ENCODE measurements at regions not wholly inside any gene's neighbourhood (a gene's known extent, or its start where the extent isn't known, plus 50 kb on each side); places are given as distances from the start of the nearest gene placed in this dataset.
"Not testable (repeated sequence)": the region's sequence is repeated elsewhere in the genome, so short reads cannot be mapped to it uniquely, and the experiment has no call there.

DNA sequence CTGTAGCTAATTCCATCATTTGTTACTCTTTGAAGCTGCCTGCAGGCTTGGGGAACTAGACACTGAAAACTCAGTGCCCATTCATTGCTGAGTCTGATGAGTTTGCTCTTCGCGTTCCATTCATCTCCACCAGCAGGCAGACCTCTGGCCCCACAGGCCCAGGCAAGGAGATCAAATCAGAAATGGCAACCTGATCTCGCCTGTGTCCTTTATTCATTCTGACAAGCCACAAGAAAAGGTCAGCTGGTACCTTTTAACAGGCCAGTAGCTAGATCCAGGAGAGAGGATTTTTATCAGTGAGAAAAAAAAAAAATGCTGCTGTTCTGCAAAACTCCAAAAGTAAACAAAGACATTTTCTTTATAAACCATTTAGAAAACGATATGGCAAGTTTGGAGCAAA lies 742.5 kb downstream of the ETS1 start:
- DNase-seq (ENCODE audit: low read depth) = no peak

DNA sequence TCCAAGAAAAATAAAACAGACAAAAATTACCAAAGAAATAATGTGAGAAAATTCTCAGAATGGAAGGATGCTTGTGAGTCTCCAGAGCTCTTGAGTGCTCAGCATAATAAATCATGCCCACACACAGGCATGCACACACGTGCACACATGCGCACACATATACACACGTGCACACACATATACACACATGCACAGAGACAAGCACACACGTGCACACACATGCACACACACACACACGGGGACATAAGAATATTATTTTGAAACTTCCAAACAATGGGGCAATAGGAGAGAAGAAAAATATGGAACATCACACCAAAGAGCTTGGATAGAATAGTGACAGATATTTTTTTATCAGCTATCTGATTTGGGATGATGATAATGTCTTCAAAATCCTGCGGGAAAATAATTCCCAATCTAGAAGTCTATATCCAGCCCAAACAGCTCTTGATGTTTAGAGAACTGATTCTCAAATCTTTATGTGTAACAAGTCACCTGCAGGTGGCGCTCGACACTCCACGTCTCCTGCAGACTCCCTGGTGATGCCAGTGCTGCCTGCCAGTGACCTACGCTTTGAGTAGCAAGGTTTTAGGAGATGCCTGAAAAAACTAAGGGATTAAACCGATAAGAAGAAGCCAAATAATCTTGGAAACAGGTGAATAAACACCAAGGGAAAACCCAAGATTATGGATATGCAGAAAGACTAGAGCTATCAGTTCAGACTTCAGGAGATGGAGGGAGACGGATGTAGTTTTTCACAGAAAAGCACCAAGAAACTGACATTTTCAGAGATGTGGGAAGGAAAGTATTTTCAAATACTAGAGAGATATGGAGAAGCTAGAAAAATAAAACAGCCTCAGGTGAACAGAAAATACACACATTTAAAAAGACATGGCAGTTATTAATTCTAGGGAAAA lies 743.6 kb downstream of the ETS1 start:
- peak; percentile 36 for DNase-seq (ENCODE audit: low read depth)

DNA sequence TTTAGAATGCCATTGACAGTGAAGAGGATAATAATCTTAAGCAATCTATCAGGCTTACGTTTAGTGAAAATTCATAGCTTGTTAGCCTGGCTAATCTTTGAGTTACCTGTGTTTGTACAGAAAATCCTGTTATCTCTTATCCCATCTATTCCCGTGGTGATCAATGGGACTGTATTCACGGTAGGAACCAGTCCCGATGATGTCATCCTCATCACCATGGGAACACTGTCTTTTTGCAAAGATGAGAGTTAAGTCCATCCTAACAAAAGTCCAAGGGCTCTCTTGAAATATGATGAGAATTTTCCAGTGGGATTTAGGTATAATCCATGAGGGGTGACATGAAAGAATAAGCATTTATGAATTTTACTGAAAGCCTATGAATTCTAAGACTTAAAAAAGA lies 762.2 kb downstream of the ETS1 start:
- no peak for DNase-seq (ENCODE audit: low read depth)

DNA sequence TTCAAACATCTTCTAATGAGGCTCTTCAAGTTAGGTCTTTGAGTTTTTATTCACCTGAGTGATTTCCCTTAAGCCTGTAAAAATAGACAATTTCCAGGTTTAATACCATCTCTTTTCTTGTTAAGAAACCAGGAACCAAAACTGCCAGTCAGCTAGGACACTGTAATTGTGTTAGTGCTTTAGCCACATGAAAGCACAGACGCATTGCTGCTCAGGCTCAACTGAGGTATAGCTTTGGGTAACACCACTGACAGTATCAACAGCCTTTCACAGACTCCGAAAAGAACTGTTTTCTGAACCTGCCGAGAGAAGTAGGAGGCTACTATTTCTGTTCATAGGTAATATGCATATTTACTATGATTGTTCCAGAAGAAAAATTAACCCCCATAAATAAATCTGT lies 768.7 kb downstream of the ETS1 start:
- no peak for DNase-seq (ENCODE audit: low read depth)

DNA sequence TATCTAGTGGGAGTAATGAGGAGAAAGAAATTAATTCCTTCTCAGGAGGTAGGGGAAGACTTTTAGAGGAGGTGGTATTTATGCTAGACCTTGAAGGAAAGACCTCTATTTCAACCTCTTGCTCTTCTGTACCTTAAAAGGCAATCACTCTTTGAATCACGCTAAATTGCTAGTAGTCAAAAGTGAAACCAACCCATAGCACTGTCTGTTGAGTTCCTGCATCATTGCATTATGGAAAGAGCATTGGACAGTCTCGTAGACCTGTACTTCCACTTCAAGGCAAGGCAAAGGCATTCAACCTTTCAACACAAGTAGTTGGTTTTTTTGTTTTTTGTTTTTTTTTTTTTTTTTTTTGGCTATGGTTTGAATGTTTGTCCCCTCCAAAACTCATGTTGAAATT lies 770.4 kb downstream of the ETS1 start:
- no peak for DNase-seq (ENCODE audit: low read depth)

DNA sequence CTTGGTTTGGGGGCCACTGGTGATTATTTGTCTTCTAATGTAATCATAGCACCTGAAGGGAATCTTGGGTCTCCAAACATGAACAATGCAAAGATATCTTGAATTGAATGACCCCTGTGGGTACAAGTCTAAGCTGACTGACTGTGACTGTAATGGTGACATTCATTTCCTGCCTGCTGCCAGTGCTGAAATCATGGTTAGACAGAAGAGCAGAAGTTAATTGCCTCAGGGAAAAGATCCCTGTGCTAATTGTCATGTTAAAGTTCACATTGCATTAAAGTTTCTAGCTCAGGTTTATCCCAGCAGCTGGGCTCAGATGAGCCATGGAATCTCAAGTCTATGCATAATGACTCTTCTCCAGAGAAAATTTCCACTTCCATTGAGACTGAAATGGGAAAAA lies 772.0 kb downstream of the ETS1 start:
- DNase-seq (ENCODE audit: low read depth) = no peak

DNA sequence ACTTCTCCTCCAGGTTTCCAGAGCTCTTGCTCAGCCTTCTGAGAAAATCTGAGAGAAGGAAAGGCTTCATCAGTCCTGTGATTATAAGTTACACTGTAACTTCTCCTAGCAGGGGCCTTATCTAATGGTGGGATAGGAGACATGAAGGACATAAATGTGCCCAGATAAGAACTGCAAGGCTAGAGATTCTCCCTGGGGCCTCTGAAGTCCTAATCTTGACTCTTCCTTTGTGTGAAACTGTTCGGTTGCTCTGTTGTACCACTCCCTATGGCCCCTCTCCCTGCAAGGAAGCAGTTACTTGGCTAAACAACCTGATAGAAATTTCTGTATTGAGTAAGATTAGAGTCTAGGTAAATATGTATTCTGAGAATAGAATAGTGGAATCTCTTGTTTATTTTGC lies 780.9 kb downstream of the ETS1 start:
- DNase-seq (ENCODE audit: low read depth) = no peak

DNA sequence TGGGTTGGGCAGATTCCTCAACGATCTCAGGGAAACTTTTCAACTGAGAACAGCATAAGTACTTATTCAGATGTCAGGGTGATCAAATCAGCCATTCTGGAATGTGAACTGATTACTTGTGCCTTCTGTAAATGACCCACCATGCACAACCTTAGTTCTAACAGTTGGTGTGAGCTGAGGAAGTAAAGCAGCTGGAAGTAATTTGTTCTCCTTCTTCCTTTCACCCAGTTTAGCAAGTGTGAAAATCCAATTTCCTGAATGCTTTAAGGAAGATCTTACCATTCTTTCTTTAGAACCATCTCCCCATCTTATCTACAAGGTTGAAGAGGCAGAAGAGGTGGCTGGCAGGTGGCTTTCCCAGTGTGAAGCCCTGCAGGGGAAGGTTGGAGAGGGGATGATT lies 781.6 kb downstream of the ETS1 start:
- no peak for DNase-seq (ENCODE audit: low read depth)

DNA sequence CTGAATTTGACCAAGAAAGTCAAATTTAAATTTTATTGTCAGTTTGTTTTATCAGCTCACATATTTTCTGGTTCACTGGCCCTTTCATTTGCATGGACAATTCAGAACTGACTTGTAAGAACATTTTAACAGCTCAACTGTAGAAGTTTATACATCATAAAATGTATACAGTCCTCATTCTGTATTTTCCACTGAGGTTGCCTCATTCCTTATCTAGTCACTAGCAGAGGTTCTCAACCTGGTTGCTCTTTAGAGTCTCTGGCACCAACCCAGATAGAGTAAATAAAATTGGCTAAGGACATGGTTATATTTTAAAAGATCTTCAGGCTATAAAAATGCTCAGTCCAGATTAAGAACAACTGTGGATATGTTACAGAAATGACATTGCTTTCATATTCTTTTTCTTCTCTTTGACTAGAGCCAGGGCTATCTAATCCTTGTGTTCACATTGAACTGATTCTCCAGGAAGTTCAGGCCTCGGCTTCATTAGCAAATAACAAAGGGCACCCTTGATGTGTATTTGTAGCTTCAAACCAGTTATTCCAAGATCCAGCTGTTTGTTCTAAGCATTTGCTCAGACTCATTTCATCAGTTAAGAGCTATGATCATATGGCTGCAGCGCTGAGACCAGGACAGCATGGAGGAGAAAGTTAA lies 782.5 kb downstream of the ETS1 start:
- DNase-seq (ENCODE audit: low read depth) = no peak

DNA sequence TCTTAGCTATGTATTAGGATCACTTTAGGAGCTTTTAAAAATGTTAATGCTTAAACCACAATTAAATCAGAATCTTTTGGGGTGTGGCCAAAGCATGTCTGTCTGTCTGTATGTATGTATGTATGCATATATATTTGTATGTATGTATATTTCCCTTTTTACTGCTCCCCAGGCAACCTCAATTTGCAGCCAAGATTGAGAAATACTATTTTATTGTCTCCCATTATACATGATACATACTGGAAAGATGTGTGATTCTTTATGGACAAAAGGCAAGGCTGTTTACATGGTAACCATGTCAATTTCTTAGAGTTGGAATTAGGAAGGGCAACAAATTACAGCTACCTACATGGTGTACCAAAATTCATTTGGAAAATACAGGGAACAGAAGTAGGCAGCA lies 783.6 kb downstream of the ETS1 start:
- no peak for DNase-seq (ENCODE audit: low read depth)

DNA sequence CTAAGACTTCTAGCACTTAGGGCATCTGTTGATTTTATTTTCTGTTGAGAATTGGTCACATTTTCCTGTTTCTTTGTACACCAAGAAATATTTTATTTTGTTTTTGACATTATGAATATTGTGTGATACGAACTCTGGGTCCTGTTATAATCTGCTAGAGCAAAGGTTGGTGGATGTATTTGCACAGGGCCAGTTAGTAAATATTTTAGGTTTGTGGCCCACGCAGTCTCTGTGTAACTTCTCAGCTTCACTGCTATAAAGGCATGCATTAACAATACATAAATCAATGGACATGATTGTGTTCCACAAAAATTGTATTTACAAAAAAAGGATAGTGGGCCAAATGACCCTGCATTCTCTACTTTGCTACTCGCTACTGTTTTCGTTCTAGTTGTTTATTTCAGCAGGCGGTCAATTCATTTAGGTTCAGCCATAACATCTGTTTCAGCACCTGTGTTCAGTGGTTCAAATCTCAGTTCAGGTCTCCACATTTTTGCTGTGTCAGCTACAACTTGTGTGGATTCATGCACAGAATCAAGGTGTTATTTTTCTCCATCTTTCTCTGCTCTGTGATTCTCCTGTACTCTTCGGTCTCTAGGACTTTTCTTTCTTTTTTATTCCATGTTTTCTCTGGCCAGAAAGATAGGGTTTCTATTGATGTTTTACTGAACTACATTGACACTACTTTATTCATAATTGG lies 786.2 kb downstream of the ETS1 start:
- no peak for DNase-seq (ENCODE audit: low read depth)

DNA sequence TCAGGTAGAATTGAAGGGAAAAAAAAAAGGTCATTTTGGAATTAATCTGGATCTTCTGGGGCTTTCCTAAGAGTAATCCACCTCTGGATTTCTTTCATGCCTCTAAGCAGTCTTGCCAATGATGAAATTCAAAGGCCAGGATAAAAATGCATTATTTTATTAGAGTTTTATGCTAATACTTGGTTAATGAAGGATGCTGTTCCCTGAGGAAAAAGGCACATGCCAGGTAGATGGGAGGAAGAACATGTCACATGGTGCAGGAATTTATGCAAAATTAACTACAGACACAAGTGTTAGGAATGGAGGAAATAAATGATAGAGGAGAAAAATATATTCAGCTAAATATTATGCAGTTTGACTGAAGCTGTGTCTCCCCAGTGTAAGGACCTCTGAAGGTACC lies 792.0 kb downstream of the ETS1 start:
- DNase-seq (ENCODE audit: low read depth) = no peak

DNA sequence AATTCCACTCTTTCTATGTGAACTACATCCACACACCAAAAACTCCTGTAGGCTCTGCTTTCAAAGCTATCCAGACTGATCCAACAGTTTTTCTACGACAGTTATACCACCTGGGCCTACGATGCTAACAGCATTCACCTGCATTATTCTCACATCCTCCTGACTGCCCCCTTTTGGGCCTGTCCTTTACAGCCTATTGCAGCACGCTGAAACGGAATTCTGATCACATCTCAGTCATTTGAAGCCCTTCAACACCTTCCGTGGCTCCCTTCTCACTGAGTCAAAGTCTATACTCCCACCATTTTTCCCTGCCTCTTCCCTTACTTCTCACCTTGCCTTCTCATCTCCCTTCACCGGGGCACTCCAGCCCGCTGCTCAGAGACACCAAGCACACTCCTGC lies 791.3 kb upstream of the KIRREL3 start:
- no peak for DNase-seq (ENCODE audit: low read depth)

DNA sequence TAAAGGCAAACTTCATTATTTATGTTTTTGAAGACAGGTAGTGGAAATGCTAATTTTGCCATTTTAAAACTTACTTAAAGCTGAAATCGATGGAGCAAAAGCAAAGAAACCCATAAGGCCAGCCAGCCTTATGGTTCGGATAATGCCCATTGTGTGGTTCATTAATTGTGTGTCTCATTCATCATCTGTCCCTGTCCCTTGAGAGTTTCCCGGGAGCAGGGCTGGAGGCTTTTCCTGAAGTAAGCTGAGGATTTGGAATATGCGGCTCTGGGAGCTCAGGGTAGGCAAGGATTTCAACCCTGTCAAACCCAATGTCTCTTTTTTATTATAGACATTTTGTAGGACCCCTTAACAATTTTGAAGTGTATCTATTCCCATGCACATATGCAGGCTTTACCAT lies 790.0 kb upstream of the KIRREL3 start:
- DNase-seq (ENCODE audit: low read depth) = no peak

DNA sequence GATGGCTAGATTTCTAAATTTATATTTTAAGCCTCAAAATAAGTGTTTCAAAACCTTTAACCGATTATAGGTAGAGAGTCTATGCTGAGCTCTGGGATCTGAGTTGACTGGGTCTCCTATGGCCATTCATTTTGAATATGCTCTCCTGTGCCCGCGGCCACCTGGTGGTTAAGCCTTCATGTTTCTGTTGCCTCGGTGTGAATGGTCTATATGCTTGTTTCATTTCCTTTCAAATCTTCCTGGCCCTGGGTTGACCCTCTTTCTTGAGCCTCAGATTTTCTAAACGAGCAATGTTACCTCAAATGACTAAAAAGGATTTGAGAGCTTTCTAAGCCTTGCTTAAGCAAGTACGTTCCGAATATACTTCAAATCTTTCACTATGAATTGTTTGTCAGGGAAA lies 789.4 kb upstream of the KIRREL3 start:
- no peak for DNase-seq (ENCODE audit: low read depth)

DNA sequence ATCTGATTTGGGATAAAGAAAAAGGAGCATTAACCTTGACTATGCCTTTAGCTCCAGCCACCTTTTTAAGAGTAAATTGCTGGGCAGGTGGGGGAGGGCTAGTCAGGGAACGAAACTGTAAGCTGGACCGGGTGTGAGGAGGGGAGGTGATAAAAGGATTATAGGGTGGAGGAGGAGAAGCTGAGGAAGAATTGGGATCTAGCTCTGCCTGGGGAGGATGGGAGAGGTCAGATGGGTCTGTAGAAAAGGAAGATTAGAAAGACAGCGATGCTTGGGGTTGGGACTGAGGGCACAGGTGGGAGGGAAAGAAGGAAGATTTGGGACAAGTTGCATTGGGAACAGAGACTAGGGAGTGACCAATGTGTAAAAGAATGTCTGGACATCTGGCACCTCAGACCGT lies 772.4 kb upstream of the KIRREL3 start:
- DNase-seq (ENCODE audit: low read depth) = not testable (repeated sequence)

DNA sequence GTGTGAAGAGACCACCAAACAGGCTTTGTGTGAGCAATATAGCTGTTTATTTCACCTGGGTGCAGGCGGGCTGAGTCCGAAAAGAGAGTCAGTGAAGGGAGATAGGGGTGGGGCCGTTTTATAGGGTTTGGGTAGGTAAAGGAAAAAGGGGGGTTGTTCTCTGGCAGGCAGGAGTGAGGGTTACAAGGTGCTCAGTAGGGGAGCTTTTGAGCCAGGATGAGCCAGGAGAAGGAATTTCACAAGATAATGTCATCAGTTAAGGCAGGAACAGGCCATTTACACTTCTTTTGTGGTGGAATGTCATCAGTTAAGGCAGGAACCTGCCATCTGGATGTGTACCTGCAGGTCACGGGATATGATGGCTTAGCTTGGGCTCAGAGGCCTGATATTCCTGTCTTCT lies 768.4 kb upstream of the KIRREL3 start:
- not testable (repeated sequence) for DNase-seq (ENCODE audit: low read depth)

DNA sequence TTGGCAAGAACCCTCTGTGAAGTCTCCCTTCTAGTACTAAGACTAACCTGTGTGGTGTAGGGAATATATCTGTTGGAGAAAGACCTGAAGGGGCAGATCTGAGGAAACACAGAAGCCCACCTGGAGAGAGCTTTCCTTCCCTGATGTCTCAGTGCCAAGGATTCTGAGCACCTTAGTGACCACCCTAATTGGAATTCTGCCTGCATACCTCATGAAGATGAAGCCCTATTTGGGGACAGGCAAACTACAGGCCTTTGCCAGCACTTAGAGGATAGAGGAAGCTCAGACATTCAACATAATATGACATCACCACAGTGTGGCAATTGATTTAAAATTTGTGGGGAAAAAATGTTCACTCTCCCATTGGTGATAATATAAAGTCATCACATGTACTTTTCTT lies 766.2 kb upstream of the KIRREL3 start:
- DNase-seq (ENCODE audit: low read depth) = no peak

DNA sequence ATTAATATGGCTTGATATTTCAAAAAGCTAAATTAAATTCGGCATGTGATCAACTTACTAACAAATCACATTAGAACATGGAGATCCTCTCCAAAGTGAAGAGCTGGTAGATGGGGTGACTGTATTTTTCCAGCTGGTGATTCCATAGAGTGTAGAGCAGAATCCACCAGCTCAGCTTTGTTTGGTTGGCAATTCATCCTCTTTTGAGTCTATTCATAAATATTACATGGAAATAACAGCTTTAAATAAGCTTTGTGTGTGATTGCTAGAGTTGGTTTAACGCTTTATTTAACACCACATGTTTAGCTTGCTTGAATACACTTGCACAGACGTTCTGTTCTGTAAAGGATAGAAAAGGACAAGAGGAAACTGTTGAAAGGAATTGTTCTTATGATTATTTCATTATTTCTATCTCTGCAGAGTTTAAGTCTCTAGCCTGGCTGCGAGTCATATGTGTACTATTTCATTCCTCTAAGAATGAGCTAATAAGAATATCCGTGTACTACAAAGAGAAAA lies 738.3 kb upstream of the KIRREL3 start:
- DNase-seq (ENCODE audit: low read depth) = no peak

DNA sequence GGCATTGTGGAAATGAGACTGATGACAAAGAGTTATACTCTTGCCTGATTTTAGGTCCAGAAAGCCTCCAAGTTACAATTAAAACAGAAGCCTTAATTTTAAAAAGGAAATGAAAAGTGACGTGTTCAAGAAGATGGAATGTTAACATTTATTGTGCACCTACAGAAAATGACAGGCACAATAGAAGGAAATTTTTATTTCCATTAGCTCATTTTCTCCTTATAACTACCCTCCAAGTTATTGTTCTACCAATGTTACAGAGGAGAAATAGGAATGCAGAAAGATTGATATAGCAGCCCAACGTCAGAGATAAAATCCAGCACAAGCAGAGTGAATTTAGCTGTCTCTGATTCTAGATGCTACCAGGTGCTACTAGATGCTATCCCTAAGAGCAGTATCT lies 736.9 kb upstream of the KIRREL3 start:
- no peak for DNase-seq (ENCODE audit: low read depth)

DNA sequence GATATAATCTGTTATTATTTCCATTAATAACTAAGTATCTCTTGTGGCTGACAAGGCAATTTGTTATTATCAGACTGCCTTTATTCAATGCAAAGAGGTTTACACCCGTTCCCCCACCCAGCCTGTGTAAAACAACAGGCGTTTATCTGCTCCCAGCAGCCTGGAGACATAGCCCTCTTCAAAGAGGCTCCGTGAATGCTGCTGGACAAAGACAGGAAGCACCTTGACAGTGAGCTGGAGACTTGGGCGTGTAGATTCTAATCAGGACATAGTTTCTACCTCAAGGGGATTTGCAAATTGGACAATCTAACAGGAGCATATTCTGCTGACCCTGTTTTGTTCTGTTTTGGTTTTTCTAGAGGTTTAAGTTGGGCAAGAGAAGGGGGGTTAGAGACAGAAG lies 733.0 kb upstream of the KIRREL3 start:
- DNase-seq (ENCODE audit: low read depth) = no peak

DNA sequence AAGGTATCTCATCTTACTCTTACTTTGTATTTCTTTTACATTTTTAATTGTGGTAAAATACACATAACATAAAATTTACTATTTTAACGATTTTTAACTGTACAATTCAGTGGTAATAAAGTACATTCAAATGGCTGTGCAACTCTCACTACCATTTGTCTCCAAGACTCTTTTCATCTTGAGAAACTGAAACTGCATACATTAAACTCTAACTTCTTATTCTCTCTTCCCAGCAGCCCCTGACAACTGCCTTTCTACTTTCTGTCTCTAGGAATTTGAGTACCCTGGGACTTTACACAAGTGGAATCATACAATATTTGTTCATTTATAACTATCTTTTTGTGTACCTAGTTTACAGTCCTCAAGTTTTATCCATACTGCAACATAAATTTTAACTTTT lies 725.8 kb upstream of the KIRREL3 start:
- DNase-seq (ENCODE audit: low read depth) = no peak

DNA sequence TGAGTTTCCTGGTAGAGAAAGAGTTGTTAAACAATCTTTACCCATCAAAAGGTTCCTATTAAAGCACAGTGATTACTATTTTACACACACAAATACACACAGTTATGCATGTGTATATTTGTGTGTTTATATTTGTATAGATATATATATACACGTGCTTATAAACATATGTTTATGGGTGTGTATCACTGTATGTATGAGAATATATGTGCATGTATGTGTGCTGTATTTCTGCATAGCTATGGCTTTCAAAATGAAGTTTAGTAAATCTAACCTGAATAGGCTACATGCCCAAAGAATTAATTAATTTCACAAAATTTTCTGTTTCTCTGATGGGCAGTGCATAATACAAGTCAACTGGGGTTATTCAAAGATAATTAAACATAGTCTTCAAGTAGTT lies 723.1 kb upstream of the KIRREL3 start:
- DNase-seq (ENCODE audit: low read depth) = no peak
